CD4-positive, CD25-positive, alpha-beta regulatory T cell (primary cell): ENCODE measurements at regions not wholly inside any gene's neighbourhood (a gene's known extent, or its start where the extent isn't known, plus 50 kb on each side); places are given as distances from the start of the nearest gene placed in this dataset.
"Not testable (repeated sequence)": the region's sequence is repeated elsewhere in the genome, so short reads cannot be mapped to it uniquely, and the experiment has no call there.

Experiments
- ATAC-seq, 2 donors: fragments of 150-1000 bp; cut with Tn5 transposase; one replicate each; pipeline ENCODE4 v1.10.0; 2021; ENCODE audit warnings: low read depth in 2 of 2, moderate number of reproducible peaks in 2 of 2, moderate library complexity in 1 of 2
- DNase-seq, 3 donors: peaks; one replicate each; pipeline versions ENCODE4 v3.0.0 to v3.0.0-alpha.2; 2012 to 2022; ENCODE audit warnings: mixed read lengths in 1 of 3
- H3K27ac ChIP-seq: one replicate; pipeline ENCODE4 v1.7.0; 2013; ENCODE audit warnings: mild to moderate bottlenecking, low read length; ENCODE audit not compliant: insufficient read depth, poor library complexity, severe bottlenecking
- H3K27me3 ChIP-seq: one replicate; pipeline ENCODE4 v1.7.0; 2013; ENCODE audit warnings: low read length; ENCODE audit not compliant: control insufficient read depth, insufficient read depth
- H3K36me3 ChIP-seq: one replicate; pipeline ENCODE4 v1.7.0; 2013; ENCODE audit warnings: mild to moderate bottlenecking, low read length, moderate library complexity; ENCODE audit not compliant: control insufficient read depth, insufficient read depth
- H3K4me1 ChIP-seq: 2 replicates; pipeline ENCODE4 v1.7.0; 2013; ENCODE audit warnings: mild to moderate bottlenecking, low read length; ENCODE audit not compliant: insufficient read depth, control insufficient read depth, poor library complexity, severe bottlenecking
- H3K4me3 ChIP-seq: one replicate; pipeline ENCODE4 v1.7.0; 2013; ENCODE audit warnings: low read depth, mild to moderate bottlenecking, low read length, moderate library complexity
- H3K9me3 ChIP-seq, 2 experiments: 1 replicate in 1 of 2; 2 replicates in 1 of 2; pipeline ENCODE4 v1.7.0; 2013; ENCODE audit warnings: low read length in 2 of 2, mild to moderate bottlenecking in 1 of 2, moderate library complexity in 1 of 2; ENCODE audit not compliant: control insufficient read depth in 2 of 2
- H3K27ac Mint-ChIP-seq, 3 donors: one replicate each; pipeline ENCODE4 v1.8.0; 2020 to 2022; ENCODE audit warnings: mild to moderate bottlenecking in 3 of 3, mixed read lengths in 3 of 3, moderate library complexity in 2 of 3
- H3K27me3 Mint-ChIP-seq: one replicate; pipeline ENCODE4 v1.8.0; 2022; ENCODE audit warnings: mild to moderate bottlenecking, mixed read lengths
- H3K36me3 Mint-ChIP-seq: one replicate; pipeline ENCODE4 v1.8.0; 2020; ENCODE audit warnings: mixed read lengths
- H3K4me1 Mint-ChIP-seq, 4 donors: one replicate each; pipeline ENCODE4 v1.8.0; 2020 to 2022; ENCODE audit warnings: mixed read lengths in 4 of 4, mild to moderate bottlenecking in 1 of 4
- H3K4me3 Mint-ChIP-seq, 4 donors: one replicate each; pipeline ENCODE4 v1.8.0; 2020 to 2022; ENCODE audit warnings: mild to moderate bottlenecking in 4 of 4, mixed read lengths in 4 of 4, moderate library complexity in 3 of 4
- H3K9me3 Mint-ChIP-seq, 7 donors: one replicate each; pipeline ENCODE4 v1.8.0; 2020 to 2022; ENCODE audit warnings: mixed read lengths in 7 of 7, mild to moderate bottlenecking in 3 of 7, moderate library complexity in 2 of 7

GRCh38 chr10:47711428-47711827 lies 52.0 kb downstream of the SYT15B start:
- H3K4me1 ChIP-seq, H3K36me3 ChIP-seq, DNase-seq, H3K4me1 Mint-ChIP-seq, H3K36me3 Mint-ChIP-seq, H3K9me3 Mint-ChIP-seq, H3K27ac ChIP-seq, H3K27me3 Mint-ChIP-seq, H3K27me3 ChIP-seq, H3K4me3 ChIP-seq, H3K27ac Mint-ChIP-seq, ATAC-seq, H3K9me3 ChIP-seq, H3K4me3 Mint-ChIP-seq: not testable (repeated sequence)

GRCh38 chr10:47710443-47710842 lies 52.9 kb downstream of the SYT15B start:
- H3K27me3 ChIP-seq, H3K36me3 ChIP-seq, H3K36me3 Mint-ChIP-seq, H3K27me3 Mint-ChIP-seq, H3K27ac ChIP-seq, H3K9me3 Mint-ChIP-seq, H3K4me1 ChIP-seq, ATAC-seq, DNase-seq, H3K4me1 Mint-ChIP-seq, H3K27ac Mint-ChIP-seq, H3K4me3 Mint-ChIP-seq, H3K4me3 ChIP-seq, H3K9me3 ChIP-seq: not testable (repeated sequence)

GRCh38 chr10:47705698-47706414 lies 57.5 kb downstream of the SYT15B start:
- not testable (repeated sequence) for H3K4me1 Mint-ChIP-seq, H3K36me3 ChIP-seq, H3K27ac Mint-ChIP-seq, H3K27me3 Mint-ChIP-seq, H3K9me3 ChIP-seq, H3K36me3 Mint-ChIP-seq, H3K27me3 ChIP-seq, H3K4me1 ChIP-seq, H3K9me3 Mint-ChIP-seq, H3K27ac ChIP-seq
- peak overlapping the region in 3 of 4 donors; percentile 25 to 74 (median 63) for H3K4me3 Mint-ChIP-seq
- DNase-seq: peak; percentile 0 to 44 (median 36)
- ATAC-seq: peak; percentile 94 to 95
- peak overlapping the region; percentile 26 for H3K4me3 ChIP-seq

- not testable (repeated sequence) for H3K27me3 ChIP-seq, DNase-seq, H3K9me3 Mint-ChIP-seq, H3K4me3 ChIP-seq, H3K27ac ChIP-seq, H3K9me3 ChIP-seq, H3K4me1 Mint-ChIP-seq, H3K27me3 Mint-ChIP-seq, H3K36me3 ChIP-seq, ATAC-seq, H3K4me1 ChIP-seq, H3K4me3 Mint-ChIP-seq, H3K36me3 Mint-ChIP-seq, H3K27ac Mint-ChIP-seq
These were observed 62.1 kb downstream of the SYT15B start for GRCh38 chr10:47701285-47701684.

DNA sequence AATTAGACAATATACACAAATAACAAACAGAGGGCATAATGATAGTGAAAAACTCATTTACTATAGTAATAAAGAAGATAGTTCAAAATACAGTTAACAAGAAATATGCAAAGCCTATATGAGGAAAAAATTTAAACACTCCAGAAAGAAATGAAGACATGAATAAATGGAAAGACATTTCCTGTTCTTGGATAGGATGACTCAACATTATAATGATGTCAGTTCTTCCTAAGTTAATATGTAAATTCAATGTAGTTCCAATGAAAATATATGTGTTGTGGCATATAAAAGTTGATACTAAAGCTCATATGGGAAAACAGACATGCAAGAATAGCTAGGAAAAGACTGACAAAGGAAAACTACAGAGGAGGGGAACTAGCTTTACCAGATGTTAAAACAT lies 63.5 kb downstream of the SYT15B start:
- not testable (repeated sequence) for H3K9me3 Mint-ChIP-seq, H3K27ac ChIP-seq, H3K4me1 ChIP-seq, H3K9me3 ChIP-seq, H3K36me3 ChIP-seq, H3K36me3 Mint-ChIP-seq, H3K27me3 ChIP-seq, H3K4me3 Mint-ChIP-seq, ATAC-seq, H3K27me3 Mint-ChIP-seq, H3K4me3 ChIP-seq, H3K27ac Mint-ChIP-seq, H3K4me1 Mint-ChIP-seq, DNase-seq

DNA sequence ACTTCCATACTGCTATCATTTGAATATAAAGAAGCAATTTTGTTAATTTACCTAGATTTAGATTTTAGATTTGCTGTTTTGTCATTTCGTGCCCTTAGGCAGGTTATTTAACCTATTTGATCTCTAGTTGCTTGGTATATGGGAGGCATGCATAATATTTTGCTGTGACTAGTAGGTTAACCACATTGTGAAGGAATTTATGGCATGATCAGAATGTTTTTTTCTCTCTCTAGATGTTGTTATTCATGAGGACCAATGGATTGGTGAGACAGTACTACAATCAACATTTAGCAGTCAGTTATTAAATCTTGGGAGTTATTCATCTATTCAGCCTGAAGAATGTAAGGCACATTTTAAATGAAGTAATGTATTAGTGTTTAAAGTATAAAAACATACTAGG lies 67.2 kb downstream of the SYT15B start:
- not testable (repeated sequence) for H3K36me3 Mint-ChIP-seq, H3K27ac Mint-ChIP-seq, H3K4me1 Mint-ChIP-seq, H3K4me3 ChIP-seq, DNase-seq, H3K27ac ChIP-seq, H3K36me3 ChIP-seq, H3K9me3 Mint-ChIP-seq, ATAC-seq, H3K4me3 Mint-ChIP-seq, H3K27me3 ChIP-seq, H3K9me3 ChIP-seq, H3K27me3 Mint-ChIP-seq, H3K4me1 ChIP-seq

DNA sequence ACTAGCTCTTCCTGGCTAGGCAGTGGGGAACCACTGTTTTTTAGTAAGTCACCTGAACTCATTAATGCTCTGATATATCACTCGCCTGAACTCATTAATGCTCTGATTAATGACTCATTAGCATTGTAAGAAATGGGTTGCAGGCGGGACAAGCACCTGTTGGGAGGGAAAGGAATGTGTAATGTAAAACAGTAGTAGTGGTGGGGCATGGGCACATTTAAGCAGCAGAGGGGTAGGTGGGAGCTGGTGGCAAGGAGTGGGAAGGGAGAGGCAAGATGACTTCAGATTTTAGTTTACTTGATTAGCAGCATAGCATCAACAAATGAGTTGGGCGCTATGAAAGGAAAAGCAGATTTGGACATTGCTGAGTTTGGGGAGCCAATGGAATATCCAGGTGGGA lies 68.2 kb downstream of the SYT15B start:
- not testable (repeated sequence) for DNase-seq, H3K36me3 Mint-ChIP-seq, H3K4me3 Mint-ChIP-seq, H3K27me3 Mint-ChIP-seq, H3K27ac ChIP-seq, H3K9me3 Mint-ChIP-seq, H3K27me3 ChIP-seq, H3K27ac Mint-ChIP-seq, H3K4me1 Mint-ChIP-seq, H3K9me3 ChIP-seq, ATAC-seq, H3K36me3 ChIP-seq, H3K4me3 ChIP-seq, H3K4me1 ChIP-seq

DNA sequence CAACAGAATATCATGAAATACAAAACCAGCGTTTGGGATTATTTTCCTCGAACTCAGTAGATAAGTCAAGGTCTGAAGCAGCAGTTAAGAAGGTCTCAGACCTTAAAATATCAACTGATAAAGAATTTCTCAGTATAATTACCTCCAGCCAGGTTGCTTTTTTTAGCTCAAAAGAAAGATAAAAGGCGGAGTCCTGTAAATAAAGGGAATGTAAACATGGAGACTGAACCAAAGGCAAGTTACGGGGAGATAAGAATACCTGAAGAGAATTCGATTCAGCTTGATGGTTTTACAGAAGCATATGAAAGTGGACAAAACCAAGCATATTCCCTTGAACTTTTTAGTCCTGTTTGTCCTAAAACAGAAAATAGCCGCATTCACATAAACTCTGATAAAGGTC lies 73.1 kb downstream of the SYT15B start:
- H3K36me3 ChIP-seq, H3K4me3 ChIP-seq, H3K4me1 ChIP-seq, H3K4me1 Mint-ChIP-seq, H3K27ac ChIP-seq, H3K36me3 Mint-ChIP-seq, DNase-seq, H3K27me3 Mint-ChIP-seq, H3K4me3 Mint-ChIP-seq, H3K27me3 ChIP-seq, H3K27ac Mint-ChIP-seq, H3K9me3 Mint-ChIP-seq, H3K9me3 ChIP-seq, ATAC-seq: not testable (repeated sequence)
